ENCODE measurements at regions not wholly inside any gene's neighbourhood (a gene's known extent, or its start where the extent isn't known, plus 50 kb on each side); places are given as distances from the start of the nearest gene placed in this dataset.

DNA sequence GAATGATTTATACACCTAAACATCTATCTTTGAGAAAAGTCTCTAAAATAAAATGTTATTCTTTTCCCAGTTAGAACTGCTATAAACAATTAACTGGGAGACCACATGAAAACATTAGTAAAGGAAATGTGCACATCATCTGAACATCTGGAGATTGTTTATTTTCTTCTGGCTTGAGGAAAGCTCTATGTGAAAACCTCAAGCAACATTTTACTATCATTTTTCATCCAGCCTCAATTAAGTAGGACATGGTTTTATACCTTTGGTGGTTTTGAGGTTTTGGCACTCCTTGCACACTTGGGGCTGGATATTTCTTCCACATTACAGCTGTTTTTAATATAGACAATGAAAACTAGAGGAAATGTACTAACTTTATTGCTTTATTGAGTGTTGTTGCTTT lies 609.5 kb upstream of the SLC8A1 start:
- no peak for TF ChIP-seq POLR2A (IDR thresholded peaks at IDR 0.05)
- TF ChIP-seq, protein P1, sequence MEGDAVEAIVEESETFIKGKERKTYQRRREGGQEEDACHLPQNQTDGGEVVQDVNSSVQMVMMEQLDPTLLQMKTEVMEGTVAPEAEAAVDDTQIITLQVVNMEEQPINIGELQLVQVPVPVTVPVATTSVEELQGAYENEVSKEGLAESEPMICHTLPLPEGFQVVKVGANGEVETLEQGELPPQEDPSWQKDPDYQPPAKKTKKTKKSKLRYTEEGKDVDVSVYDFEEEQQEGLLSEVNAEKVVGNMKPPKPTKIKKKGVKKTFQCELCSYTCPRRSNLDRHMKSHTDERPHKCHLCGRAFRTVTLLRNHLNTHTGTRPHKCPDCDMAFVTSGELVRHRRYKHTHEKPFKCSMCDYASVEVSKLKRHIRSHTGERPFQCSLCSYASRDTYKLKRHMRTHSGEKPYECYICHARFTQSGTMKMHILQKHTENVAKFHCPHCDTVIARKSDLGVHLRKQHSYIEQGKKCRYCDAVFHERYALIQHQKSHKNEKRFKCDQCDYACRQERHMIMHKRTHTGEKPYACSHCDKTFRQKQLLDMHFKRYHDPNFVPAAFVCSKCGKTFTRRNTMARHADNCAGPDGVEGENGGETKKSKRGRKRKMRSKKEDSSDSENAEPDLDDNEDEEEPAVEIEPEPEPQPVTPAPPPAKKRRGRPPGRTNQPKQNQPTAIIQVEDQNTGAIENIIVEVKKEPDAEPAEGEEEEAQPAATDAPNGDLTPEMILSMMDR (IDR thresholded peaks at IDR 0.05), result no peak

All from uterus (tissue), 2 donors.